ENCODE measurements at regions not wholly inside any gene's neighbourhood (a gene's known extent, or its start where the extent isn't known, plus 50 kb on each side); places are given as distances from the start of the nearest gene placed in this dataset.

- no peak for DNase-seq (ENCODE audit: low spot score)
These were observed 88.2 kb upstream of the NAA20 start for GRCh38 chr20:19929012-19929360.

GRCh38 chr20:19929481-19930145, 87.5 kb upstream of the NAA20 start:
- no peak for DNase-seq (ENCODE audit: low spot score)

- no peak for DNase-seq (ENCODE audit: low spot score)
These were observed 86.7 kb upstream of the NAA20 start for GRCh38 chr20:19930426-19930825.

GRCh38 chr20:19932170-19932667, 84.9 kb upstream of the NAA20 start:
- DNase-seq (ENCODE audit: low spot score): no peak

GRCh38 chr20:19934792-19935491, 82.2 kb upstream of the NAA20 start:
- peak; percentile 59 for DNase-seq (ENCODE audit: low spot score)

GRCh38 chr20:19935842-19936241, 81.3 kb upstream of the NAA20 start:
- DNase-seq (ENCODE audit: low spot score): no peak

GRCh38 chr20:19936466-19937200, 80.5 kb upstream of the NAA20 start:
- no peak for DNase-seq (ENCODE audit: low spot score)

- DNase-seq (ENCODE audit: low spot score): no peak
These were observed 79.9 kb upstream of the NAA20 start for GRCh38 chr20:19937218-19937617.

GRCh38 chr20:19937651-19938420, 79.3 kb upstream of the NAA20 start:
- no peak for DNase-seq (ENCODE audit: low spot score)

- DNase-seq (ENCODE audit: low spot score): no peak
These were observed 78.6 kb upstream of the NAA20 start for GRCh38 chr20:19938421-19939090.

- DNase-seq (ENCODE audit: low spot score): no peak
These were observed 76.1 kb upstream of the NAA20 start for GRCh38 chr20:19940988-19941460.

- no peak for DNase-seq (ENCODE audit: low spot score)
These were observed 74.6 kb upstream of the NAA20 start for GRCh38 chr20:19942611-19943010.

- no peak for DNase-seq (ENCODE audit: low spot score)
These were observed 74.1 kb upstream of the NAA20 start for GRCh38 chr20:19943061-19943521.

GRCh38 chr20:19944772-19945459, 72.2 kb upstream of the NAA20 start:
- no peak for DNase-seq (ENCODE audit: low spot score)

GRCh38 chr20:19945732-19946670, 71.2 kb upstream of the NAA20 start:
- no peak for DNase-seq (ENCODE audit: low spot score)

- DNase-seq (ENCODE audit: low spot score): no peak
These were observed 69.4 kb upstream of the NAA20 start for GRCh38 chr20:19947611-19948264.

- DNase-seq (ENCODE audit: low spot score): no peak
These were observed 67.8 kb upstream of the NAA20 start for GRCh38 chr20:19949195-19949867.

- DNase-seq (ENCODE audit: low spot score): no peak
These were observed 67.1 kb upstream of the NAA20 start for GRCh38 chr20:19950042-19950441.

- DNase-seq (ENCODE audit: low spot score): no peak
These were observed 64.8 kb upstream of the NAA20 start for GRCh38 chr20:19952392-19952791.
